Panc1 (cell line): ENCODE measurements at regions not wholly inside any gene's neighbourhood (a gene's known extent, or its start where the extent isn't known, plus 50 kb on each side); places are given as distances from the start of the nearest gene placed in this dataset.

ENCODE experiments used
- CTCF ChIP-seq: fragments of 450-650 bp; IDR thresholded peaks from 2 replicates; pipeline ENCODE4 v1.5.1; 2017; ENCODE audit warnings: mild to moderate bottlenecking
- POLR2AphosphoS5 ChIP-seq: IDR thresholded peaks from 2 replicates; pipeline ENCODE4 v1.6.1; 2012; ENCODE audit warnings: mild to moderate bottlenecking, low read depth, low read length, moderate library complexity

- TF ChIP-seq CTCF (no peak), POLR2AphosphoS5 (no peak)
Observed at GRCh38 chr3:161905520-161906132, 409.0 kb downstream of the OTOL1 start.
